PC-3 (cell line): ENCODE measurements at regions not wholly inside any gene's neighbourhood (a gene's known extent, or its start where the extent isn't known, plus 50 kb on each side); places are given as distances from the start of the nearest gene placed in this dataset.

Source experiments
- CTCF ChIP-seq: fragments of 300-600 bp; sonication (generic); conservative IDR thresholded peaks from 2 replicates; pipeline ENCODE4 v1.5.1; 2017; ENCODE audit warnings: antibody characterized with exemption, low read depth, mild to moderate bottlenecking, low read length
- EZH2 ChIP-seq: fragments of 300-600 bp; sonication (generic); IDR thresholded peaks from one replicate; pipeline ENCODE4 v1.6.1; 2017; ENCODE audit warnings: antibody characterized with exemption, mild to moderate bottlenecking, low read length; ENCODE audit not compliant: unreplicated experiment
- EZH2phosphoT487 ChIP-seq: fragments of 300-600 bp; sonication (generic); IDR thresholded peaks from 2 replicates; pipeline ENCODE4 v1.6.1; 2018; ENCODE audit warnings: mild to moderate bottlenecking, antibody characterized with exemption, low read length, borderline replicate concordance

GRCh38 chr2:30346471-30347169, 100.4 kb upstream of the LCLAT1 start:
- TF ChIP-seq CTCF (no peak), EZH2 (no peak), EZH2phosphoT487 (no peak)
